ENCODE measurements at regions not wholly inside any gene's neighbourhood (a gene's known extent, or its start where the extent isn't known, plus 50 kb on each side); places are given as distances from the start of the nearest gene placed in this dataset.

GRCh38 chr1:221292652-221293051, 413.4 kb downstream of the HLX start:
- no peak overlapping the region for H2AFZ ChIP-seq (ENCODE audit: low read length)

DNA sequence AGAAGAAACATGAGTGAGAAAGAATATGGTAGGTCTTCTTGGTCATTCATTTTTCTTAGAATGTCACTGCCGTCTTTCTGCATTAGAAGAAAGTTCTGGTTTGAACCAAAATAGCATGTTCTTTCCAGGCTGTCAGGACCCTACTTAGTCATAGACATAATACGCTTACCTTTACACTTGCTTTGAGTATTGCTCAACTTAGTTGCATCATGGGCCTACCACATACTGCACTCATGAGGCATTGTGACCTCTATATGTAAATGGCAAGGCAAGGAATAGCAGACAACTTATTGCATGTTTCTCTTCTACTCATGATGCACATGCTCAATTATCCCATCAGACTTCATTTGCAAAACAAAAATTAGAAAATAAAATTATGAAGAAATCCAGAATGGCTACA, 415.0 kb downstream of the HLX start:
- Histone ChIP-seq H3K79me2 (ENCODE audit: insufficient read depth, low read length) (no peaks in the 10 kb centered on the region), H3K27ac (ENCODE audit: extremely low read length, insufficient read depth, low read length) (no peak overlapping the region), H3K4me1 (ENCODE audit: insufficient read depth, low read length) (no peaks in the 10 kb centered on the region), H3K4me3 (replicated peaks in 1 of 3; ENCODE audit: insufficient read depth in 1 of 3, low read depth in 2 of 3, low read length in 3 of 3) (no peak overlapping the region), H4K20me1 (ENCODE audit: insufficient read depth, low read length) (no peaks in the 10 kb centered on the region), H3K9me3 (ENCODE audit: low read length) (no peaks in the 10 kb centered on the region), H3K27me3 (ENCODE audit: control insufficient read depth in 1 of 2, insufficient read depth in 2 of 2, low read length in 2 of 2) (no peaks in the 10 kb centered on the region), H3K9ac (ENCODE audit: insufficient read depth, low read depth, low read length) (no peak overlapping the region), H3K36me3 (replicated peaks in 1 of 2; ENCODE audit: control insufficient read depth in 1 of 2, insufficient read depth in 2 of 2, low read length in 2 of 2) (no peaks in the 10 kb centered on the region), H3K4me2 (ENCODE audit: low read depth, low read length) (no peak overlapping the region), H2AFZ (ENCODE audit: low read length) (no peak overlapping the region)
- in situ Hi-C loops (cut with HindIII; ENCODE audit: extremely low pct_ligation_motif_present, low pct_unique_long_range_greater_than_20kb), result no loop called here
- intact Hi-C loops (cut with micrococcal nuclease; ENCODE audit: unreplicated experiment), result loop anchor here (10.0 kb wide), 1 partner anchor 551 kb away; no protein-coding TSS in a partner anchor
- TF ChIP-seq, protein P1, sequence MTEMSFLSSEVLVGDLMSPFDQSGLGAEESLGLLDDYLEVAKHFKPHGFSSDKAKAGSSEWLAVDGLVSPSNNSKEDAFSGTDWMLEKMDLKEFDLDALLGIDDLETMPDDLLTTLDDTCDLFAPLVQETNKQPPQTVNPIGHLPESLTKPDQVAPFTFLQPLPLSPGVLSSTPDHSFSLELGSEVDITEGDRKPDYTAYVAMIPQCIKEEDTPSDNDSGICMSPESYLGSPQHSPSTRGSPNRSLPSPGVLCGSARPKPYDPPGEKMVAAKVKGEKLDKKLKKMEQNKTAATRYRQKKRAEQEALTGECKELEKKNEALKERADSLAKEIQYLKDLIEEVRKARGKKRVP (CRISPR knock-in tag; IDR thresholded peaks at IDR 0.05), result peak in 1 of 2 experiments; percentile 39; a peak in 1 of 4 replicates
- TF ChIP-seq CEBPG (CRISPR knock-in tag; IDR thresholded peaks at IDR 0.05) (peak; percentile 29; the same call in 1 of the 2 replicates), CCDC6 (CRISPR knock-in tag; IDR thresholded peaks at IDR 0.05) (no peak), FOXP1 (IDR thresholded peaks at IDR 0.05) (no peak), FOXP1 (CRISPR knock-in tag; IDR thresholded peaks at IDR 0.05) (no peak), BHLHE40 (IDR thresholded peaks at IDR 0.05; ENCODE audit: low read length) (no peak), RCOR2 (CRISPR knock-in tag; IDR thresholded peaks at IDR 0.05) (no peak), ZNF678 (CRISPR knock-in tag; IDR thresholded peaks at IDR 0.05) (no peak), ZBTB20 (CRISPR knock-in tag; IDR thresholded peaks at IDR 0.05; ENCODE audit: borderline replicate concordance, low read depth) (no peak), MEF2D (CRISPR knock-in tag; IDR thresholded peaks at IDR 0.05) (no peak), ZNF7 (CRISPR knock-in tag; IDR thresholded peaks at IDR 0.05) (no peak), CEBPB (IDR thresholded peaks at IDR 0.05; ENCODE audit: borderline replicate concordance, low read depth, low read length) (peak; percentile 72; the same call in 1 of the 2 replicates)
- TF ChIP-seq, protein P2, sequence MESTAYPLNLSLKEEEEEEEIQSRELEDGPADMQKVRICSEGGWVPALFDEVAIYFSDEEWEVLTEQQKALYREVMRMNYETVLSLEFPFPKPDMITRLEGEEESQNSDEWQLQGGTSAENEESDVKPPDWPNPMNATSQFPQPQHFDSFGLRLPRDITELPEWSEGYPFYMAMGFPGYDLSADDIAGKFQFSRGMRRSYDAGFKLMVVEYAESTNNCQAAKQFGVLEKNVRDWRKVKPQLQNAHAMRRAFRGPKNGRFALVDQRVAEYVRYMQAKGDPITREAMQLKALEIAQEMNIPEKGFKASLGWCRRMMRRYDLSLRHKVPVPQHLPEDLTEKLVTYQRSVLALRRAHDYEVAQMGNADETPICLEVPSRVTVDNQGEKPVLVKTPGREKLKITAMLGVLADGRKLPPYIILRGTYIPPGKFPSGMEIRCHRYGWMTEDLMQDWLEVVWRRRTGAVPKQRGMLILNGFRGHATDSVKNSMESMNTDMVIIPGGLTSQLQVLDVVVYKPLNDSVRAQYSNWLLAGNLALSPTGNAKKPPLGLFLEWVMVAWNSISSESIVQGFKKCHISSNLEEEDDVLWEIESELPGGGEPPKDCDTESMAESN (CRISPR knock-in tag; conservative IDR thresholded peaks at IDR 0.05), result no peak
- ATAC-seq (no peak; the same call in 2 of the 3 replicates), FAIRE-seq (no peak), DNase-seq (ENCODE audit: low spot score) (no peak)
- WGBS (ENCODE audit: low lambda C conversion rate), result 8% methylated on average over 2 of the region's 2 CpGs
- ChIA-PET CTCF (ENCODE audit: low intra/inter-chr PET ratio, low total read pairs) (no interaction called here), POLR2A (no interaction called here)
- BruUV-seq (replicated peaks), result no TSS peak

More at GRCh38 chr1:221292652-221293051, 413.4 kb downstream of the HLX start:
- CTCF ChIA-PET (ENCODE audit: low intra/inter-chr PET ratio, low total read pairs), result no interaction called here
- Histone ChIP-seq H3K79me2 (ENCODE audit: insufficient read depth, low read length) (no peaks in the 10 kb centered on the region), H3K9me3 (ENCODE audit: low read length) (no peaks in the 10 kb centered on the region), H3K36me3 (replicated peaks in 1 of 2; ENCODE audit: control insufficient read depth in 1 of 2, insufficient read depth in 2 of 2, low read length in 2 of 2) (no peaks in the 10 kb centered on the region), H3K4me3 (replicated peaks in 1 of 3; ENCODE audit: insufficient read depth in 1 of 3, low read depth in 2 of 3, low read length in 3 of 3) (no peak overlapping the region), H3K4me1 (ENCODE audit: insufficient read depth, low read length) (no peaks in the 10 kb centered on the region), H4K20me1 (ENCODE audit: insufficient read depth, low read length) (no peaks in the 10 kb centered on the region), H3K27ac (ENCODE audit: extremely low read length, insufficient read depth, low read length) (no peak overlapping the region), H3K27me3 (ENCODE audit: control insufficient read depth in 1 of 2, insufficient read depth in 2 of 2, low read length in 2 of 2) (no peaks in the 10 kb centered on the region), H3K9ac (ENCODE audit: insufficient read depth, low read depth, low read length) (no peak overlapping the region), H3K4me2 (ENCODE audit: low read depth, low read length) (no peak overlapping the region)
- TF ChIP-seq ZZZ3 (CRISPR knock-in tag; IDR thresholded peaks at IDR 0.05; ENCODE audit: borderline replicate concordance), result no peak
- no peak for DNase-seq (ENCODE audit: low spot score)
- no peak for ATAC-seq
- POLR2A ChIA-PET, result no interaction called here
- WGBS (ENCODE audit: low lambda C conversion rate), result 32% methylated on average over 8 of the region's 8 CpGs
- no TSS peak for BruUV-seq (replicated peaks)
- FAIRE-seq, result no peak
- in situ Hi-C loops (cut with HindIII; ENCODE audit: extremely low pct_ligation_motif_present, low pct_unique_long_range_greater_than_20kb) (no loop called here), intact Hi-C loops (cut with micrococcal nuclease; ENCODE audit: unreplicated experiment) (loop anchor here (10.0 kb wide), 1 partner anchor 552 kb away; no protein-coding TSS in a partner anchor)

Measured in HepG2 (cell line).